ENCODE measurements at regions not wholly inside any gene's neighbourhood (a gene's known extent, or its start where the extent isn't known, plus 50 kb on each side); places are given as distances from the start of the nearest gene placed in this dataset.

- TF ChIP-seq POLR2A (IDR thresholded peaks at IDR 0.05) (no peak), CTCF (IDR thresholded peaks at IDR 0.05) (no peak), POLR2AphosphoS5 (IDR thresholded peaks at IDR 0.05) (no peak)
These were observed 459.0 kb upstream of the ATP2B1 start for GRCh38 chr12:90167518-90168208.
